PFSK-1 (cell line): ENCODE measurements at regions not wholly inside any gene's neighbourhood (a gene's known extent, or its start where the extent isn't known, plus 50 kb on each side); places are given as distances from the start of the nearest gene placed in this dataset.

Experiments used
- FOXP2 ChIP-seq: optimal IDR thresholded peaks from 2 replicates; pipeline ENCODE3; 2011; ENCODE audit warnings: borderline replicate concordance, control low read depth, inconsistent platforms; ENCODE audit not compliant: insufficient read depth; ENCODE audit errors: extremely low read length, extremely low read depth
- POLR2AphosphoS5 ChIP-seq: IDR thresholded peaks from 2 replicates; pipeline ENCODE4 v1.6.1; 2012; ENCODE audit warnings: low read depth, mild to moderate bottlenecking, control low read depth, low read length, moderate library complexity
- REST ChIP-seq, 2 experiments: IDR thresholded peaks; 2 replicates each; pipeline versions ENCODE4 v1.6.1 to v1.8.0; 2011 to 2012; ENCODE audit warnings: low read depth in 2 of 2, low read length in 2 of 2, control low read depth in 1 of 2, inconsistent platforms in 1 of 2, mild to moderate bottlenecking in 1 of 2, moderate library complexity in 1 of 2; ENCODE audit not compliant: insufficient read depth in 1 of 2
- SIN3A ChIP-seq: IDR thresholded peaks from 2 replicates; pipeline ENCODE4 v1.6.1; 2012; ENCODE audit warnings: mild to moderate bottlenecking, low read length, moderate library complexity, borderline replicate concordance; ENCODE audit not compliant: insufficient read depth
- TAF1 ChIP-seq: IDR thresholded peaks from 2 replicates; pipeline ENCODE4 v1.6.1; 2012; ENCODE audit warnings: low read length, control low read depth, borderline replicate concordance; ENCODE audit not compliant: insufficient read depth

GRCh38 chr2:128505150-128505490 is 186.5 kb upstream of the HS6ST1 start:
- TF ChIP-seq REST (IDR thresholded peaks at IDR 0.05; ENCODE audit: insufficient read depth in 1 of 2, low read depth in 2 of 2, low read length in 2 of 2), result no peak
- no peak for TF ChIP-seq FOXP2
- TF ChIP-seq TAF1, result no peak
- no peak for TF ChIP-seq POLR2AphosphoS5
- TF ChIP-seq SIN3A, result no peak

GRCh38 chr2:128505575-128506526 is 187.2 kb upstream of the HS6ST1 start:
- no peak for TF ChIP-seq TAF1
- no peak for TF ChIP-seq FOXP2
- no peak for TF ChIP-seq POLR2AphosphoS5
- TF ChIP-seq REST (IDR thresholded peaks at IDR 0.05; ENCODE audit: insufficient read depth in 1 of 2, low read depth in 2 of 2, low read length in 2 of 2), result no peak
- no peak for TF ChIP-seq SIN3A

- TF ChIP-seq REST (IDR thresholded peaks at IDR 0.05; ENCODE audit: insufficient read depth in 1 of 2, low read depth in 2 of 2, low read length in 2 of 2), result no peak
- TF ChIP-seq SIN3A, result no peak
- TF ChIP-seq POLR2AphosphoS5, result no peak
- TF ChIP-seq FOXP2, result no peak
- no peak for TF ChIP-seq TAF1
Measured at GRCh38 chr2:128506534-128506933, 187.9 kb upstream of the HS6ST1 start.

- TF ChIP-seq REST (IDR thresholded peaks at IDR 0.05; ENCODE audit: insufficient read depth in 1 of 2, low read depth in 2 of 2, low read length in 2 of 2) (no peak), TAF1 (no peak), FOXP2 (no peak), POLR2AphosphoS5 (no peak), SIN3A (no peak)
Measured at GRCh38 chr2:128510701-128511397, 192.2 kb upstream of the HS6ST1 start.
